ENCODE measurements at regions not wholly inside any gene's neighbourhood (a gene's known extent, or its start where the extent isn't known, plus 50 kb on each side); places are given as distances from the start of the nearest gene placed in this dataset.

- peaks cover 0 to 3% of the 10 kb centered on the region in 2 donors for H3K4me1 ChIP-seq (ENCODE audit: control insufficient read depth in 2 of 2, insufficient read depth in 2 of 2, low read length in 2 of 2)
- no peaks in the 10 kb centered on the region for H3K9me3 Mint-ChIP-seq (ENCODE audit: insufficient read depth)
- no CpG with 5 or more reads among the region's 1 CpG for WGBS (ENCODE audit: insufficient coverage)
- CTCF ChIA-PET: interaction anchor here (0.7 to 2.7 kb wide), 2 partner anchors 1528 to 1560 kb away, joined by 4 to 13 read pairs; no protein-coding TSS in a partner anchor
- H3K27ac ChIP-seq (ENCODE audit: low read length in 2 of 2): no peak overlapping the region
- peaks cover 8% of the 10 kb centered on the region for H3K27me3 Mint-ChIP-seq
- no peak overlapping the region for H3K4me3 ChIP-seq (ENCODE audit: control extremely low read depth in 1 of 5, extremely low read depth in 1 of 5, insufficient read depth in 1 of 5, low read depth in 2 of 5, low read length in 4 of 5)
- H3K4me1 Mint-ChIP-seq: peaks cover 2% of the 10 kb centered on the region
- H3K27ac Mint-ChIP-seq: no peak overlapping the region
- H4K20me1 ChIP-seq (ENCODE audit: control insufficient read depth, insufficient read depth, low read length, poor library complexity, severe bottlenecking): no peaks in the 10 kb centered on the region
- intact Hi-C loops (cut with micrococcal nuclease): loop anchor here (10.0 kb wide), 3 partner anchors 1117 to 1623 kb away; no protein-coding TSS in a partner anchor
- TF ChIP-seq CTCF (IDR thresholded peaks at IDR 0.05) (no peak), EZH2 (IDR thresholded peaks at IDR 0.05; ENCODE audit: borderline replicate concordance, insufficient read depth, low read depth, low read length, poor library complexity, severe bottlenecking) (no peak)
- H2AFZ ChIP-seq (ENCODE audit: insufficient read depth, low read depth, low read length, poor library complexity, severe bottlenecking): no peak overlapping the region
- H3K4me2 ChIP-seq (replicated peaks; ENCODE audit: low read depth, low read length, poor library complexity, severe bottlenecking): no peak overlapping the region
- H3K36me3 ChIP-seq (replicated peaks in 1 of 2; ENCODE audit: control extremely low read depth in 1 of 2, control insufficient read depth in 1 of 2, extremely low read depth in 1 of 2, insufficient read depth in 2 of 2, low read length in 1 of 2): no peaks in the 10 kb centered on the region
- no peaks in the 10 kb centered on the region for H3K79me2 ChIP-seq (ENCODE audit: control insufficient read depth, insufficient read depth, low read length)
- peaks cover 0 to 2% (median 0%) of the 10 kb centered on the region in 4 experiments for H3K27me3 ChIP-seq (replicated peaks in 1 of 4; ENCODE audit: control extremely low read depth in 1 of 4, control insufficient read depth in 3 of 4, insufficient read depth in 4 of 4, low read length in 3 of 4)
- no peaks in the 10 kb centered on the region for H3K9me3 ChIP-seq (ENCODE audit: control extremely low read depth in 1 of 3, control insufficient read depth in 2 of 3, insufficient read depth in 1 of 3, low read length in 2 of 3)
- ATAC-seq (ENCODE audit: low read depth) (no peak), DNase-seq (no peak)
- POLR2A ChIA-PET: no interaction called here
- H3K4me3 Mint-ChIP-seq: no peak overlapping the region
- no peak overlapping the region for H3K9ac ChIP-seq (ENCODE audit: low read length)
Observed at GRCh38 chr2:59021786-59022185, 780.7 kb upstream of the FANCL start.

- Mint-ChIP-seq H3K27me3 (peaks cover 6% of the 10 kb centered on the region), H3K9me3 (ENCODE audit: insufficient read depth) (no peaks in the 10 kb centered on the region), H3K4me1 (no peaks in the 10 kb centered on the region), H3K4me3 (no peak overlapping the region), H3K27ac (no peak overlapping the region)
- no peak overlapping the region for H3K9ac ChIP-seq (ENCODE audit: low read length)
- no peaks in the 10 kb centered on the region for H4K20me1 ChIP-seq (ENCODE audit: control insufficient read depth, insufficient read depth, low read length, poor library complexity, severe bottlenecking)
- no peak overlapping the region for H3K4me3 ChIP-seq (ENCODE audit: control extremely low read depth in 1 of 5, extremely low read depth in 1 of 5, insufficient read depth in 1 of 5, low read depth in 2 of 5, low read length in 4 of 5)
- ChIA-PET POLR2A (no interaction called here), CTCF (interaction anchor here (0.8 kb wide), 1 partner anchor 1546 kb away, joined by 3 read pairs; no protein-coding TSS in a partner anchor)
- no peak for ATAC-seq (ENCODE audit: low read depth)
- no peaks in the 10 kb centered on the region for H3K4me1 ChIP-seq (ENCODE audit: control insufficient read depth in 2 of 2, insufficient read depth in 2 of 2, low read length in 2 of 2)
- WGBS (ENCODE audit: insufficient coverage): 100% methylated on average over 5 of the region's 7 CpGs
- peaks cover 0 to 4% (median 0%) of the 10 kb centered on the region in 4 experiments for H3K27me3 ChIP-seq (replicated peaks in 1 of 4; ENCODE audit: control extremely low read depth in 1 of 4, control insufficient read depth in 3 of 4, insufficient read depth in 4 of 4, low read length in 3 of 4)
- intact Hi-C loops (cut with micrococcal nuclease): loop anchor here (10.0 kb wide), 3 partner anchors 1115 to 1625 kb away; no protein-coding TSS in a partner anchor
- no peak for TF ChIP-seq CTCF (IDR thresholded peaks at IDR 0.05)
- TF ChIP-seq EZH2 (IDR thresholded peaks at IDR 0.05; ENCODE audit: borderline replicate concordance, insufficient read depth, low read depth, low read length, poor library complexity, severe bottlenecking): no peak
- peaks cover 0 to 4% (median 0%) of the 10 kb centered on the region in 3 donors for H3K9me3 ChIP-seq (ENCODE audit: control extremely low read depth in 1 of 3, control insufficient read depth in 2 of 3, insufficient read depth in 1 of 3, low read length in 2 of 3)
- no peak overlapping the region for H2AFZ ChIP-seq (ENCODE audit: insufficient read depth, low read depth, low read length, poor library complexity, severe bottlenecking)
- H3K79me2 ChIP-seq (ENCODE audit: control insufficient read depth, insufficient read depth, low read length): no peaks in the 10 kb centered on the region
- no peak overlapping the region for H3K4me2 ChIP-seq (replicated peaks; ENCODE audit: low read depth, low read length, poor library complexity, severe bottlenecking)
- H3K27ac ChIP-seq (ENCODE audit: low read length in 2 of 2): no peak overlapping the region
- DNase-seq: no peak
- H3K36me3 ChIP-seq (replicated peaks in 1 of 2; ENCODE audit: control extremely low read depth in 1 of 2, control insufficient read depth in 1 of 2, extremely low read depth in 1 of 2, insufficient read depth in 2 of 2, low read length in 1 of 2): no peaks in the 10 kb centered on the region
Observed at GRCh38 chr2:59019566-59020159, 778.5 kb upstream of the FANCL start.
